MM.1S (cell line): ENCODE measurements at regions not wholly inside any gene's neighbourhood (a gene's known extent, or its start where the extent isn't known, plus 50 kb on each side); places are given as distances from the start of the nearest gene placed in this dataset.

Experiments
- DNase-seq: peaks from one replicate; pipeline ENCODE4 v3.0.0-alpha.2; 2015
- H2AFZ ChIP-seq: fragments of 300-600 bp; sonication (generic); 2 replicates; pipeline ENCODE4 v1.6.0; 2016; ENCODE audit warnings: antibody characterized with exemption, low read length
- H3F3A ChIP-seq: fragments of 300-600 bp; sonication (generic); 2 replicates; pipeline ENCODE4 v1.6.1; 2016; ENCODE audit warnings: mild to moderate bottlenecking, antibody characterized with exemption, low read length, moderate library complexity, mixed read lengths; ENCODE audit not compliant: insufficient read depth
- H3K27ac ChIP-seq: fragments of 300-600 bp; sonication (generic); 2 replicates; pipeline ENCODE4 v1.5.1; 2016; ENCODE audit warnings: mild to moderate bottlenecking, low read length
- H3K27me3 ChIP-seq: fragments of 300-600 bp; sonication (generic); replicated peaks from 2 replicates; pipeline ENCODE4 v1.6.0; 2016; ENCODE audit warnings: low read length; ENCODE audit not compliant: insufficient read depth
- H3K36me3 ChIP-seq: fragments of 300-600 bp; sonication (generic); replicated peaks from 2 replicates; pipeline ENCODE4 v1.6.1; 2016; ENCODE audit warnings: mild to moderate bottlenecking, low read length, mixed read lengths; ENCODE audit not compliant: insufficient read depth
- H3K4me1 ChIP-seq: fragments of 300-600 bp; sonication (generic); 2 replicates; pipeline ENCODE4 v1.6.1; 2016; ENCODE audit warnings: low read length, mixed read lengths
- H3K4me2 ChIP-seq: fragments of 300-600 bp; sonication (generic); 2 replicates; pipeline ENCODE4 v1.6.0; 2016; ENCODE audit warnings: low read depth, low read length
- H3K4me3 ChIP-seq: fragments of 300-600 bp; sonication (generic); 2 replicates; pipeline ENCODE4 v1.5.1; 2016; ENCODE audit warnings: low read length, mixed read lengths
- H3K79me2 ChIP-seq: fragments of 300-600 bp; sonication (generic); 2 replicates; pipeline ENCODE4 v1.6.1; 2016; ENCODE audit warnings: mixed run types, low read length, mixed read lengths
- H3K9ac ChIP-seq: fragments of 300-600 bp; sonication (generic); 2 replicates; pipeline ENCODE4 v1.6.1; 2016; ENCODE audit warnings: low read length, mixed read lengths
- H3K9me2 ChIP-seq: fragments of 300-600 bp; sonication (generic); replicated peaks from 2 replicates; pipeline ENCODE4 v1.6.1; 2016; ENCODE audit warnings: mild to moderate bottlenecking, low read length, mixed read lengths; ENCODE audit not compliant: insufficient read depth
- H3K9me3 ChIP-seq: fragments of 300-600 bp; sonication (generic); replicated peaks from 2 replicates; pipeline ENCODE4 v1.6.1; 2016; ENCODE audit warnings: mild to moderate bottlenecking, low read length, mixed read lengths; ENCODE audit not compliant: insufficient read depth
- H4K20me1 ChIP-seq: fragments of 300-600 bp; sonication (generic); 2 replicates; pipeline ENCODE4 v1.6.1; 2016; ENCODE audit warnings: mild to moderate bottlenecking, low read length, moderate library complexity, mixed read lengths; ENCODE audit not compliant: insufficient read depth
- CTCF ChIP-seq: fragments of 300-600 bp; sonication (generic); IDR thresholded peaks from 2 replicates; pipeline ENCODE4 v1.5.1; 2016; ENCODE audit warnings: antibody characterized with exemption, low read length, mixed read lengths
- EZH2 ChIP-seq: fragments of 300-600 bp; sonication (generic); optimal IDR thresholded peaks from 2 replicates; pipeline ENCODE3; 2017; ENCODE audit warnings: low read depth, mild to moderate bottlenecking, antibody characterized with exemption, low read length, mixed read lengths
- EZH2phosphoT487 ChIP-seq: fragments of 300-600 bp; sonication (generic); IDR thresholded peaks from 2 replicates; pipeline ENCODE4 v1.6.1; 2018; ENCODE audit warnings: antibody characterized with exemption, low read length

DNA sequence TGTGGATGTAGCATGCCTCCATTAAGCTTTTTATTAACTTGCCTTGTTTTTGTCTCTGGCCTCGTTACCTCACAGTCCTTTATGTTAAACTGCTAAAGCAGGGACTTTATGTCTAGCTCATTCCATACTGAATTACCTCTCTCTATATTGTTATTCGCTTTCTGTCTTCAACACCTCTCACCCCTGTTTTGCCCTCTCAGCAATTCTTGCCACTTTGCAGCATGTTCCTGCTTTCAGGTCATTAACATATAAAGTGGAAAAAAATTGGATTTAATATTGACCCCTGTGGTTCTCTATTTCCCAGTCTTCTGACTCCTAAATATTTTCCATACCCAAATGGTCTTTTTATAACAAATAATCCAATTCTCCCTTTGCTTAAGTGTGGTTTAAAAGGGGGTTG lies 810.4 kb upstream of the KIF2B start:
- Histone ChIP-seq H4K20me1 (no peaks in the 10 kb centered on the region), H3K9ac (no peak overlapping the region), H3K36me3 (no peaks in the 10 kb centered on the region), H3K9me2 (no peaks in the 10 kb centered on the region), H3K4me2 (no peak overlapping the region), H3K4me3 (no peak overlapping the region), H3K4me1 (no peaks in the 10 kb centered on the region), H2AFZ (no peak overlapping the region), H3K9me3 (no peaks in the 10 kb centered on the region), H3K27me3 (no peaks in the 10 kb centered on the region), H3F3A (no peaks in the 10 kb centered on the region), H3K27ac (no peak overlapping the region), H3K79me2 (no peaks in the 10 kb centered on the region)
- no peak for DNase-seq
- TF ChIP-seq EZH2phosphoT487 (no peak), EZH2 (no peak), CTCF (no peak)

- Histone ChIP-seq H2AFZ (peak overlapping the region; percentile 59), H3K27me3 (no peaks in the 10 kb centered on the region), H3K36me3 (no peaks in the 10 kb centered on the region), H3K9me3 (no peaks in the 10 kb centered on the region), H3K9me2 (no peaks in the 10 kb centered on the region), H3K79me2 (no peaks in the 10 kb centered on the region), H3K27ac (peak overlapping the region; percentile 52; the same call in 1 of the 2 replicates), H3K4me2 (peak overlapping the region; percentile 53), H3K4me3 (peak overlapping the region; percentile 11; the same call in 1 of the 2 replicates), H3K9ac (no peak overlapping the region), H3K4me1 (peaks cover 18% of the 10 kb centered on the region), H4K20me1 (no peaks in the 10 kb centered on the region), H3F3A (0 out of 2 replicates have a peak, but pooled peaks cover 5% of the 10 kb centered on the region)
- DNase-seq, result peak; percentile 57
- TF ChIP-seq CTCF, result no peak
- no peak for TF ChIP-seq EZH2phosphoT487
- no peak for TF ChIP-seq EZH2
Observed at GRCh38 chr17:53006006-53006405, 816.7 kb upstream of the KIF2B start.

- H3K27ac ChIP-seq, result peak overlapping the region; percentile 52; the same call in 1 of the 2 replicates
- no peaks in the 10 kb centered on the region for H3K27me3 ChIP-seq
- no peaks in the 10 kb centered on the region for H3K9me3 ChIP-seq
- H3F3A ChIP-seq, result 0 out of 2 replicates have a peak, but pooled peaks cover 5% of the 10 kb centered on the region
- DNase-seq, result peak; percentile 65
- no peak overlapping the region for H3K9ac ChIP-seq
- no peaks in the 10 kb centered on the region for H3K36me3 ChIP-seq
- no peak for TF ChIP-seq EZH2phosphoT487
- no peak for TF ChIP-seq CTCF
- TF ChIP-seq EZH2, result no peak
- H3K9me2 ChIP-seq, result no peaks in the 10 kb centered on the region
- no peaks in the 10 kb centered on the region for H3K79me2 ChIP-seq
- peak overlapping the region; percentile 53; the same call in 1 of the 2 replicates for H3K4me2 ChIP-seq
- H4K20me1 ChIP-seq, result no peaks in the 10 kb centered on the region
- H3K4me1 ChIP-seq, result peaks cover 18% of the 10 kb centered on the region
- H3K4me3 ChIP-seq, result no peak overlapping the region
- H2AFZ ChIP-seq, result no peak overlapping the region
Observed at GRCh38 chr17:53004902-53005301, 817.8 kb upstream of the KIF2B start.
